ENCODE measurements at regions not wholly inside any gene's neighbourhood (a gene's known extent, or its start where the extent isn't known, plus 50 kb on each side); places are given as distances from the start of the nearest gene placed in this dataset.
A peak's percentile ranks its signal among the peaks of the same experiment; 100 is the strongest.

- TF ChIP-seq CTCF (IDR thresholded peaks at IDR 0.05; ENCODE audit: unreplicated experiment) = no peak
- no TSS peak for BruUV-seq (replicated peaks)
- ChIA-PET CTCF (interaction anchor here (0.7 to 1.8 kb wide), 6 partner anchors 13 to 182 kb away, joined by 3 to 5 read pairs (median 4); no protein-coding TSS in a partner anchor), POLR2A (interaction anchor here (1.3 to 2.1 kb wide), 2 partner anchors 16 to 119 kb away, joined by 3 to 10 read pairs; no protein-coding TSS in a partner anchor)
- Mint-ChIP-seq H3K4me3 (ENCODE audit: unreplicated experiment) (no peak overlapping the region), H3K9me3 (ENCODE audit: unreplicated experiment) (peaks cover 7% of the 10 kb centered on the region), H3K36me3 (ENCODE audit: insufficient read depth, unreplicated experiment) (no peaks in the 10 kb centered on the region), H3K4me1 (ENCODE audit: insufficient read depth, unreplicated experiment) (peaks cover 22% of the 10 kb centered on the region), H3K27ac (ENCODE audit: low read depth, unreplicated experiment) (peak overlapping the region; percentile 53), H3K27me3 (ENCODE audit: insufficient read depth, unreplicated experiment) (no peaks in the 10 kb centered on the region)
- intact Hi-C loops (cut with micrococcal nuclease) = loop anchor here (1.0 to 2.0 kb wide), 2 partner anchors 41 to 64 kb away; no protein-coding TSS in a partner anchor
- peak; percentile 66 for DNase-seq (ENCODE audit: unreplicated experiment)
Measured at GRCh38 chr2:224101820-224102630, 62.9 kb upstream of the SERPINE2 start.

- ChIA-PET POLR2A (interaction anchor here (1.3 kb wide), 1 partner anchor 14 kb away, joined by 3 read pairs; no protein-coding TSS in a partner anchor), CTCF (interaction anchor here (0.6 to 0.7 kb wide), 2 partner anchors 101 to 105 kb away, joined by 3 read pairs; no protein-coding TSS in a partner anchor)
- Mint-ChIP-seq H3K27me3 (ENCODE audit: insufficient read depth, unreplicated experiment) (no peaks in the 10 kb centered on the region), H3K9me3 (ENCODE audit: unreplicated experiment) (peaks cover 15% of the 10 kb centered on the region), H3K4me3 (ENCODE audit: unreplicated experiment) (no peak overlapping the region), H3K4me1 (ENCODE audit: insufficient read depth, unreplicated experiment) (peaks cover 22% of the 10 kb centered on the region), H3K27ac (ENCODE audit: low read depth, unreplicated experiment) (no peak overlapping the region), H3K36me3 (ENCODE audit: insufficient read depth, unreplicated experiment) (no peaks in the 10 kb centered on the region)
- no peak for TF ChIP-seq CTCF (IDR thresholded peaks at IDR 0.05; ENCODE audit: unreplicated experiment)
- intact Hi-C loops (cut with micrococcal nuclease) = no loop called here
- no TSS peak for BruUV-seq (replicated peaks)
- DNase-seq (ENCODE audit: unreplicated experiment) = no peak
Measured at GRCh38 chr2:224099861-224100643, 61.0 kb upstream of the SERPINE2 start.

GRCh38 chr2:224098481-224099230, 59.6 kb upstream of the SERPINE2 start:
- no peak for DNase-seq (ENCODE audit: unreplicated experiment)
- no TSS peak for BruUV-seq (replicated peaks)
- Mint-ChIP-seq H3K36me3 (ENCODE audit: insufficient read depth, unreplicated experiment) (no peaks in the 10 kb centered on the region), H3K4me1 (ENCODE audit: insufficient read depth, unreplicated experiment) (peaks cover 22% of the 10 kb centered on the region), H3K4me3 (ENCODE audit: unreplicated experiment) (no peak overlapping the region), H3K9me3 (ENCODE audit: unreplicated experiment) (peaks cover 15% of the 10 kb centered on the region), H3K27me3 (ENCODE audit: insufficient read depth, unreplicated experiment) (no peaks in the 10 kb centered on the region), H3K27ac (ENCODE audit: low read depth, unreplicated experiment) (no peak overlapping the region)
- CTCF ChIA-PET = no interaction called here
- POLR2A ChIA-PET = interaction anchor here (5.0 kb wide), 1 partner anchor 12 kb away, joined by 26 read pairs; no protein-coding TSS in a partner anchor
- intact Hi-C loops (cut with micrococcal nuclease) = no loop called here
- TF ChIP-seq CTCF (IDR thresholded peaks at IDR 0.05; ENCODE audit: unreplicated experiment) = no peak
